ENCODE measurements at regions not wholly inside any gene's neighbourhood (a gene's known extent, or its start where the extent isn't known, plus 50 kb on each side); places are given as distances from the start of the nearest gene placed in this dataset.

DNA sequence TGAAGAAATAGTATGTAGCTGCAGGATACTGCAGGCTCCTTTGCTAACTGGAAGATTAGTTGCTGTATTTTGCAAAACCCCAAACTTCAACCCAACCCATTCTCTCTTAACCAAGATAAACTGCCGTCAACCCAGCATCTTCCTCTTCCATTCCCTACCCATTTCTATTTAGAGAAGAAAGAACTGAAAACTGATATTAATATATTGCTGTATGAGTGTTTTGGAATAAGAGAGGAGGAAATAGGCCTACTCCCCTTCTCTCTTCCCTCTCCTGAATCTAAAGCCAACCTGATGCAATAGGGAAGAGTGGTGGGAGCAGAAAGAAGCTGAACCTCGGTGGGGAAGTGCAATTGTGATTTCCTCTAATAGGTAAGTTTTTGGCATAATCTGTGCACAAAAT, 83.7 kb downstream of the TMEM215 start:
- DNase-seq (ENCODE audit: low read depth, low spot score), result no peak
- H3K4me2 ChIP-seq (ENCODE audit: control insufficient read depth, extremely low read depth, insufficient read depth, low read depth, low read length), result no peak overlapping the region
- no peak overlapping the region for H3K4me3 ChIP-seq (ENCODE audit: control insufficient read depth in 2 of 3, extremely low read depth in 1 of 3, insufficient read depth in 2 of 3, low read depth in 1 of 3, low read length in 3 of 3)
- H3K9ac ChIP-seq (ENCODE audit: control insufficient read depth, extremely low read depth, insufficient read depth, low read length), result no peak overlapping the region
- no peaks in the 10 kb centered on the region for H3K9me3 ChIP-seq (ENCODE audit: control insufficient read depth, low read depth, low read length)
- no peak overlapping the region for H3K27ac ChIP-seq (ENCODE audit: control insufficient read depth, insufficient read depth, low read length)
- no peaks in the 10 kb centered on the region for H4K20me1 ChIP-seq (ENCODE audit: control insufficient read depth, extremely low read depth, insufficient read depth, low read length)
- no peaks in the 10 kb centered on the region for H3K27me3 ChIP-seq (ENCODE audit: control insufficient read depth, extremely low read depth, insufficient read depth, low read length)
- dilution Hi-C loops (cut with MboI; ENCODE audit: extremely low pct_ligation_motif_present, low sequenced_read_pairs), result no loop called here
- no peaks in the 10 kb centered on the region for H3K79me2 ChIP-seq (ENCODE audit: control insufficient read depth, insufficient read depth, low read length)
- no peak for TF ChIP-seq EZH2 (IDR thresholded peaks at IDR 0.05; ENCODE audit: low read length)
- TF ChIP-seq, protein P1, sequence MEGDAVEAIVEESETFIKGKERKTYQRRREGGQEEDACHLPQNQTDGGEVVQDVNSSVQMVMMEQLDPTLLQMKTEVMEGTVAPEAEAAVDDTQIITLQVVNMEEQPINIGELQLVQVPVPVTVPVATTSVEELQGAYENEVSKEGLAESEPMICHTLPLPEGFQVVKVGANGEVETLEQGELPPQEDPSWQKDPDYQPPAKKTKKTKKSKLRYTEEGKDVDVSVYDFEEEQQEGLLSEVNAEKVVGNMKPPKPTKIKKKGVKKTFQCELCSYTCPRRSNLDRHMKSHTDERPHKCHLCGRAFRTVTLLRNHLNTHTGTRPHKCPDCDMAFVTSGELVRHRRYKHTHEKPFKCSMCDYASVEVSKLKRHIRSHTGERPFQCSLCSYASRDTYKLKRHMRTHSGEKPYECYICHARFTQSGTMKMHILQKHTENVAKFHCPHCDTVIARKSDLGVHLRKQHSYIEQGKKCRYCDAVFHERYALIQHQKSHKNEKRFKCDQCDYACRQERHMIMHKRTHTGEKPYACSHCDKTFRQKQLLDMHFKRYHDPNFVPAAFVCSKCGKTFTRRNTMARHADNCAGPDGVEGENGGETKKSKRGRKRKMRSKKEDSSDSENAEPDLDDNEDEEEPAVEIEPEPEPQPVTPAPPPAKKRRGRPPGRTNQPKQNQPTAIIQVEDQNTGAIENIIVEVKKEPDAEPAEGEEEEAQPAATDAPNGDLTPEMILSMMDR (optimal IDR thresholded peaks at IDR 0.05 in 1 of 3, IDR thresholded peaks at IDR 0.05 in 1 of 3, conservative IDR thresholded peaks at IDR 0.05 in 1 of 3; ENCODE audit: extremely low read depth in 1 of 3, insufficient read depth in 2 of 3, low read length in 3 of 3), result no peak
- H2AFZ ChIP-seq (ENCODE audit: control insufficient read depth, low read length), result no peak overlapping the region
- no peak for FAIRE-seq
- H3K36me3 ChIP-seq (ENCODE audit: control insufficient read depth in 2 of 2, extremely low read depth in 1 of 2, insufficient read depth in 2 of 2, low read length in 2 of 2), result no peaks in the 10 kb centered on the region
- no peaks in the 10 kb centered on the region for H3K9me1 ChIP-seq (ENCODE audit: control insufficient read depth, extremely low read depth, insufficient read depth, low read length)
- H3K4me1 ChIP-seq (ENCODE audit: control insufficient read depth, extremely low read depth, insufficient read depth, low read length), result no peaks in the 10 kb centered on the region

DNA sequence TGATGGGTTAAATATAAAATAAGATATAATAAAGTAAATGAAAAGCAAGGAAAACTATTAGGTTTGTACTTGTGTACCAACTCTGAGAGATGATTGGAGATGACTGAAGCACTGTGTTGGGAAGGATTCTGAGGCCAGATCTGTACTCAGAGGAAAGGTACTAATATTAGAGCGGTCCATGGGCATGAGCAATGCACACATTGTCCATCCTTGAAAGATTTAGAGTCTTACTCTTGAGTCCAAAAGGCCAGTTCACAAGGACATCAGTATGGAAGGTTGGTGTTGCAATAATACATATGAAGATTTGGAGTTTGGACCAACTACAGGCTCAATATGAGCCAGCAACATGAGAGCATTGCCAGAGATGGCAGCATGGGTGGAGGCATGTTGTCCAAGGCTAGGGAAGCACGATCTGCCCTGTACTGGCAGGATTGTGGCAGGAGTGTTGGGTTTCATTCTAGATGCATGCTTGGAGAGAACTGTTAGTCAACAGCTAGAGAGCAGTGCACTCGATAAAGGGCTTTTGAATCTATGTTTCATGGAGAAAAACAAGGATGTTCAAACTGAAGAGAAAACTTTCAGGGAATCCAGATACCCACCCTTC, 84.4 kb downstream of the TMEM215 start:
- Histone ChIP-seq H3K4me1 (ENCODE audit: control insufficient read depth, extremely low read depth, insufficient read depth, low read length) (no peaks in the 10 kb centered on the region), H4K20me1 (ENCODE audit: control insufficient read depth, extremely low read depth, insufficient read depth, low read length) (no peaks in the 10 kb centered on the region), H3K36me3 (ENCODE audit: control insufficient read depth in 2 of 2, extremely low read depth in 1 of 2, insufficient read depth in 2 of 2, low read length in 2 of 2) (no peaks in the 10 kb centered on the region), H3K9me3 (ENCODE audit: control insufficient read depth, low read depth, low read length) (no peaks in the 10 kb centered on the region), H3K27ac (ENCODE audit: control insufficient read depth, insufficient read depth, low read length) (no peak overlapping the region), H3K4me2 (ENCODE audit: control insufficient read depth, extremely low read depth, insufficient read depth, low read depth, low read length) (no peak overlapping the region), H3K9ac (ENCODE audit: control insufficient read depth, extremely low read depth, insufficient read depth, low read length) (no peak overlapping the region), H2AFZ (ENCODE audit: control insufficient read depth, low read length) (no peak overlapping the region), H3K9me1 (ENCODE audit: control insufficient read depth, extremely low read depth, insufficient read depth, low read length) (no peaks in the 10 kb centered on the region), H3K4me3 (ENCODE audit: control insufficient read depth in 2 of 3, extremely low read depth in 1 of 3, insufficient read depth in 2 of 3, low read depth in 1 of 3, low read length in 3 of 3) (no peak overlapping the region), H3K79me2 (ENCODE audit: control insufficient read depth, insufficient read depth, low read length) (no peaks in the 10 kb centered on the region), H3K27me3 (ENCODE audit: control insufficient read depth, extremely low read depth, insufficient read depth, low read length) (no peaks in the 10 kb centered on the region)
- TF ChIP-seq EZH2 (IDR thresholded peaks at IDR 0.05; ENCODE audit: low read length), result no peak
- TF ChIP-seq, protein P1 (optimal IDR thresholded peaks at IDR 0.05 in 1 of 3, IDR thresholded peaks at IDR 0.05 in 1 of 3, conservative IDR thresholded peaks at IDR 0.05 in 1 of 3; ENCODE audit: extremely low read depth in 1 of 3, insufficient read depth in 2 of 3, low read length in 3 of 3), result no peak
- FAIRE-seq, result no peak
- DNase-seq (ENCODE audit: low read depth, low spot score), result no peak
- dilution Hi-C loops (cut with MboI; ENCODE audit: extremely low pct_ligation_motif_present, low sequenced_read_pairs), result no loop called here

All from keratinocyte (primary cell).